HL-60 (cell line): ENCODE measurements at regions not wholly inside any gene's neighbourhood (a gene's known extent, or its start where the extent isn't known, plus 50 kb on each side); places are given as distances from the start of the nearest gene placed in this dataset.

Experiments used
- DNase-seq, 2 experiments: peaks; one replicate each; pipeline ENCODE4 v3.0.0-alpha.2; 2010 to 2020; ENCODE audit warnings: low read depth in 1 of 2, low spot score in 1 of 2
- H3K27ac ChIP-seq: fragments of 250-450 bp; sonication (Bioruptor Pico); replicated peaks from 2 replicates; pipeline ENCODE4 v1.5.1; 2020; ENCODE audit warnings: mild to moderate bottlenecking, moderate library complexity
- H3K27me3 ChIP-seq: fragments of 250-450 bp; sonication (Bioruptor Pico); 2 replicates; pipeline ENCODE4 v1.5.1; 2021; ENCODE audit warnings: mild to moderate bottlenecking, moderate library complexity; ENCODE audit not compliant: insufficient read depth, poor library complexity, severe bottlenecking
- H3K4me3 ChIP-seq: replicated peaks from 2 replicates; pipeline ENCODE4 v1.5.1; 2011; ENCODE audit warnings: mild to moderate bottlenecking, control low read depth, low read length; ENCODE audit not compliant: insufficient read depth
- CTCF ChIP-seq: IDR thresholded peaks from one replicate; pipeline ENCODE4 v1.5.1; 2011; ENCODE audit warnings: low read length, control low read depth, inconsistent platforms; ENCODE audit not compliant: insufficient read depth
- GABPA ChIP-seq: IDR thresholded peaks from 2 replicates; pipeline ENCODE4 v1.6.1; 2012; ENCODE audit warnings: low read depth
- POLR2AphosphoS5 ChIP-seq: IDR thresholded peaks from 2 replicates; pipeline ENCODE4 v1.6.1; 2012; ENCODE audit warnings: low read depth
- REST ChIP-seq: IDR thresholded peaks from 2 replicates; pipeline ENCODE4 v1.6.1; 2012; ENCODE audit warnings: low read depth; ENCODE audit not compliant: insufficient replicate concordance
- SPI1 ChIP-seq: IDR thresholded peaks from 2 replicates; pipeline ENCODE4 v1.6.1; 2012; ENCODE audit warnings: low read depth, mild to moderate bottlenecking, borderline replicate concordance

- no peak for TF ChIP-seq REST
- TF ChIP-seq SPI1 = no peak
- no peak for TF ChIP-seq GABPA
- no peak for TF ChIP-seq POLR2AphosphoS5
- no peak for TF ChIP-seq CTCF
- Histone ChIP-seq H3K4me3 (no peak overlapping the region), H3K27ac (no peak overlapping the region), H3K27me3 (no peaks in the 10 kb centered on the region)
- DNase-seq = no peak
Measured at GRCh38 chr13:71368336-71368735, 498.7 kb downstream of the DACH1 start.

- H3K27ac ChIP-seq = no peak overlapping the region
- DNase-seq = no peak
- TF ChIP-seq SPI1 (no peak), REST (no peak), CTCF (no peak), POLR2AphosphoS5 (no peak), GABPA (no peak)
- no peak overlapping the region for H3K4me3 ChIP-seq
- no peaks in the 10 kb centered on the region for H3K27me3 ChIP-seq
Measured at GRCh38 chr13:71360041-71360440, 507.0 kb downstream of the DACH1 start.

- DNase-seq = no peak
- no peak overlapping the region for H3K27ac ChIP-seq
- no peak overlapping the region for H3K4me3 ChIP-seq
- H3K27me3 ChIP-seq = no peaks in the 10 kb centered on the region
- no peak for TF ChIP-seq GABPA
- no peak for TF ChIP-seq SPI1
- no peak for TF ChIP-seq CTCF
- no peak for TF ChIP-seq REST
- TF ChIP-seq POLR2AphosphoS5 = no peak
Measured at GRCh38 chr13:71359641-71360040, 507.4 kb downstream of the DACH1 start.
